Fibroblast of lung (primary cell): ENCODE measurements at regions not wholly inside any gene's neighbourhood (a gene's known extent, or its start where the extent isn't known, plus 50 kb on each side); places are given as distances from the start of the nearest gene placed in this dataset.

Experiments used
- DNase-seq, 2 donors: peaks; one replicate each; pipeline versions ENCODE4 v3.0.0 to v3.0.0-alpha.2; 2010; ENCODE audit warnings: low read depth in 2 of 2
- H2AFZ ChIP-seq: 2 replicates; pipeline ENCODE4 v1.5.1; 2012; ENCODE audit warnings: low read length, control low read depth, inconsistent platforms
- H3K27ac ChIP-seq: 2 replicates; pipeline ENCODE4 v1.5.1; 2011; ENCODE audit warnings: low read length, control low read depth; ENCODE audit not compliant: insufficient read depth
- H3K27me3 ChIP-seq: 2 replicates; pipeline ENCODE4 v1.5.1; 2011; ENCODE audit warnings: mild to moderate bottlenecking, low read length; ENCODE audit not compliant: control insufficient read depth, insufficient read depth
- H3K36me3 ChIP-seq: 2 replicates; pipeline ENCODE4 v1.5.1; 2011; ENCODE audit warnings: low read length; ENCODE audit not compliant: control insufficient read depth, insufficient read depth
- H3K4me1 ChIP-seq: 2 replicates; pipeline ENCODE4 v1.5.1; 2011; ENCODE audit warnings: low read length; ENCODE audit not compliant: control insufficient read depth, insufficient read depth; ENCODE audit errors: extremely low read depth
- H3K4me2 ChIP-seq: 2 replicates; pipeline ENCODE4 v1.5.1; 2011; ENCODE audit warnings: low read length, control low read depth; ENCODE audit not compliant: insufficient read depth; ENCODE audit errors: extremely low read depth
- H3K4me3 ChIP-seq, 4 experiments: fragments of 200-600 bp in 1 of 4; sonication (generic) in 1 of 4; replicated peaks in 1 of 4; 2 replicates each; pipeline ENCODE4 v1.5.1; 2011 to 2016; ENCODE audit warnings: low read length in 4 of 4, low read depth in 3 of 4, mild to moderate bottlenecking in 3 of 4, control low read depth in 2 of 4, inconsistent platforms in 1 of 4, mixed read lengths in 1 of 4; ENCODE audit not compliant: insufficient read depth in 1 of 4; ENCODE audit errors: control extremely low read depth in 1 of 4
- H3K79me2 ChIP-seq: 2 replicates; pipeline ENCODE4 v1.5.1; 2012; ENCODE audit warnings: mild to moderate bottlenecking, low read length, inconsistent platforms; ENCODE audit not compliant: control insufficient read depth, insufficient read depth
- H3K9ac ChIP-seq: 2 replicates; pipeline ENCODE4 v1.5.1; 2011; ENCODE audit warnings: mild to moderate bottlenecking, low read length, control low read depth; ENCODE audit not compliant: insufficient read depth
- H3K9me3 ChIP-seq: 2 replicates; pipeline ENCODE4 v1.5.1; 2012; ENCODE audit warnings: low read depth, low read length; ENCODE audit not compliant: control insufficient read depth, insufficient read depth
- H4K20me1 ChIP-seq: 2 replicates; pipeline ENCODE4 v1.5.1; 2011; ENCODE audit warnings: low read length; ENCODE audit not compliant: control insufficient read depth, insufficient read depth; ENCODE audit errors: extremely low read depth
- EZH2 ChIP-seq: IDR thresholded peaks from 2 replicates; pipeline ENCODE4 v1.5.1; 2012; ENCODE audit warnings: low read length, control low read depth, mild to moderate bottlenecking; ENCODE audit errors: missing control alignments
- TF ChIP-seq, protein P1 (sequence below), 2 donors: IDR thresholded peaks in 1 of 2; conservative IDR thresholded peaks in 1 of 2; 1 replicate in 1 of 2; 2 replicates in 1 of 2; pipeline ENCODE4 v1.5.1; 2011 to 2012; ENCODE audit warnings: low read length in 2 of 2, control low read depth in 1 of 2, inconsistent platforms in 1 of 2, low read depth in 1 of 2, mild to moderate bottlenecking in 1 of 2

DNA sequence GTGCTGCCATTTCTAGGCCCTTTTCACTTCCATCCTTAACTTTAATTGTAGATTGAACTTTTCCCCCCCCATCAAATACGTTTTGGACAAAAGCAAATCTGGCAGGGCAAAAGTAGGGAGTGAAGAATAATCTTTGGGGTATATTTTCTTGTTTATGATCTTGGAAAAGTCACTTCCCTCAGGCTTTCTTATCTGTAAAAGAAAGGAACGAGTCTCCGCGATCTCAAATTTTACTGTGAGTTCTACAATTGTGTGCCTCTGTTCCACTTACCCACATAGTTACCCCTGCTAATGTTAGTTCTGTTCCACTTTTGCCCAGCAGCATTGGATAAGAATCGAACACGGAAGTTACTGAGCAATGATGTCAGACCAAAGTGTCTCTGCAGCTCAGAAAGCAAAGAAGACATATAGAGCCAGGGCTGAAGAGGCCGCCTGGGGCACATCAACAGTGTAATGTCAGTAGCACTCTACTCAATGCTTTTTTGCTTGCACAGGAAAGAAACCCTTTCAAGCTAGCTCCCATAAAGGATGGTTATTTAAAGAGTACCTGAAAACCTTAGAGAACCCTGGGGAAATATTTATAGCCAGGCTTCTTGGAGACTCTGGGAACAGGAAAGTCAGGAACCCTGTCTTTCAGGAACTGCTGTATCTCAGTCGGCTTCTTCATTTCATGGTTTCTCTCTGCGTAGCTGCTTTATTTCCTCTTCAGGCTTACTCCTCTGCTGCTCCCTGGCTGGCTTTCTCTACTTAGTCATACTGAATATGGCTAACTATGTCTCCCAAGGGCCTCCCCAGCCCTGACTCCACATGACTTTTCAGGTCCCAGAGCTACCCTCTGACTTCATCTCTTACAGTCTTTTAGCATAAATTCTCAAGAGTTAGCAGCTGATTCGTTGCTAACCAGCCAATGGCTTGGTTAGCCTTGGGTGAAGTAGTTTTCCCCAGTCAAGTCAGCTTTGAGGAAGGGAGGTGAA lies 123.7 kb upstream of the FAM3C start:
- Histone ChIP-seq H3K4me1 (no peaks in the 10 kb centered on the region), H3K9me3 (no peaks in the 10 kb centered on the region), H4K20me1 (no peaks in the 10 kb centered on the region), H3K79me2 (no peaks in the 10 kb centered on the region), H3K4me3 (no peak overlapping the region), H3K27ac (no peak overlapping the region), H2AFZ (no peak overlapping the region), H3K36me3 (no peaks in the 10 kb centered on the region), H3K4me2 (no peak overlapping the region), H3K27me3 (no peaks in the 10 kb centered on the region), H3K9ac (no peak overlapping the region)
- DNase-seq: no peak
- TF ChIP-seq, protein P1, sequence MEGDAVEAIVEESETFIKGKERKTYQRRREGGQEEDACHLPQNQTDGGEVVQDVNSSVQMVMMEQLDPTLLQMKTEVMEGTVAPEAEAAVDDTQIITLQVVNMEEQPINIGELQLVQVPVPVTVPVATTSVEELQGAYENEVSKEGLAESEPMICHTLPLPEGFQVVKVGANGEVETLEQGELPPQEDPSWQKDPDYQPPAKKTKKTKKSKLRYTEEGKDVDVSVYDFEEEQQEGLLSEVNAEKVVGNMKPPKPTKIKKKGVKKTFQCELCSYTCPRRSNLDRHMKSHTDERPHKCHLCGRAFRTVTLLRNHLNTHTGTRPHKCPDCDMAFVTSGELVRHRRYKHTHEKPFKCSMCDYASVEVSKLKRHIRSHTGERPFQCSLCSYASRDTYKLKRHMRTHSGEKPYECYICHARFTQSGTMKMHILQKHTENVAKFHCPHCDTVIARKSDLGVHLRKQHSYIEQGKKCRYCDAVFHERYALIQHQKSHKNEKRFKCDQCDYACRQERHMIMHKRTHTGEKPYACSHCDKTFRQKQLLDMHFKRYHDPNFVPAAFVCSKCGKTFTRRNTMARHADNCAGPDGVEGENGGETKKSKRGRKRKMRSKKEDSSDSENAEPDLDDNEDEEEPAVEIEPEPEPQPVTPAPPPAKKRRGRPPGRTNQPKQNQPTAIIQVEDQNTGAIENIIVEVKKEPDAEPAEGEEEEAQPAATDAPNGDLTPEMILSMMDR (conservative IDR thresholded peaks at IDR 0.05 in 1 of 2, IDR thresholded peaks at IDR 0.05 in 1 of 2; ENCODE audit: low read depth in 1 of 2, low read length in 2 of 2): no peak
- no peak for TF ChIP-seq EZH2

DNA sequence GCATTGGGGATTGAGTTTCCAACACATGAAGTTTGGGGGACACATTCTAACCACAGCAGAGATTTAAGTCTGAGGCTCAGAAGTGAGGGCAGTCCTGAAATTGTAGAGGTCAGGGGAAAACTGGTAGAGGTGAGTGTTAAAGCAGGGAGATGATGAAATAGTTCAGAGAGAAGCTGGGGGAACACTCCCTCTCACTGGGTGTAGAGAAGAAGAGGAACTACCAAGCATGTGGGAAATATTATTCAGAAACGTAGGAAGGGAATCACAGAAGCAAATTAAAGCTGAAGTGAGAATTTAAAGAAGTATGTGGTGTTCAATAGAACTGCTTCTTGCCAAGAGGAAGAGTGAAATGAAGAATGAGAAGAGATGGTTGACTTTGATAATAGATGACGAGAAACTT lies 121.5 kb upstream of the FAM3C start:
- Histone ChIP-seq H3K79me2 (no peaks in the 10 kb centered on the region), H3K9me3 (no peaks in the 10 kb centered on the region), H3K27me3 (no peaks in the 10 kb centered on the region), H3K9ac (no peak overlapping the region), H3K4me2 (no peak overlapping the region), H3K4me1 (no peaks in the 10 kb centered on the region), H3K27ac (no peak overlapping the region), H4K20me1 (no peaks in the 10 kb centered on the region), H3K36me3 (no peaks in the 10 kb centered on the region), H2AFZ (no peak overlapping the region), H3K4me3 (no peak overlapping the region)
- TF ChIP-seq, protein P1 (conservative IDR thresholded peaks at IDR 0.05 in 1 of 2, IDR thresholded peaks at IDR 0.05 in 1 of 2; ENCODE audit: low read depth in 1 of 2, low read length in 2 of 2): no peak
- TF ChIP-seq EZH2: no peak
- no peak for DNase-seq

DNA sequence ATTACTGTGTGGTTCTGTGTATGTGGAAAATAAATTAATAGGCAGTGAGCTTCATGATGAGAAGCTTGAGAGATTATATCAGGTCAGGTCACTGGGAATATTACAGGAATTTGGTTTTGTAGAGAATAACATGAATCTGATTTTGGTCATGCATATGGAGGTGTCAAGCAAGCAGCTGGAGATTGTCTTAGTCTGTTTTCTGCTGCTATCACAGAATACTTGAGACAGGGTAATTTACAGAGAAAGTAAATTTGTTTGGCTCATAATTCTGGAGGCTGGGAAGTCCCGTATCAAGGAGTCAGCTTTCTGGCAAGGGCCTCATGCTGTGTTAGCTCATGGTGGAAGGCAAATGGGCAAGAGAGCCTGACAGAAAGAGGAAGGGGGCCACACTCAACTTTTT lies 120.7 kb upstream of the FAM3C start:
- H3K79me2 ChIP-seq: no peaks in the 10 kb centered on the region
- no peak for TF ChIP-seq EZH2
- TF ChIP-seq, protein P1 (conservative IDR thresholded peaks at IDR 0.05 in 1 of 2, IDR thresholded peaks at IDR 0.05 in 1 of 2; ENCODE audit: low read depth in 1 of 2, low read length in 2 of 2): no peak
- DNase-seq: peak in 1 of 2 donors; percentile 5

More for the DNA sequence above, 120.7 kb upstream of the FAM3C start:
- no peak overlapping the region for H3K4me3 ChIP-seq
- H3K9me3 ChIP-seq: no peaks in the 10 kb centered on the region
- H3K27me3 ChIP-seq: no peaks in the 10 kb centered on the region
- no peak overlapping the region for H3K27ac ChIP-seq
- H2AFZ ChIP-seq: no peak overlapping the region
- no peaks in the 10 kb centered on the region for H4K20me1 ChIP-seq
- no peaks in the 10 kb centered on the region for H3K4me1 ChIP-seq
- H3K9ac ChIP-seq: no peak overlapping the region
- H3K36me3 ChIP-seq: no peaks in the 10 kb centered on the region
- H3K4me2 ChIP-seq: no peak overlapping the region
